VCaP (cell line): ENCODE measurements at regions not wholly inside any gene's neighbourhood (a gene's known extent, or its start where the extent isn't known, plus 50 kb on each side); places are given as distances from the start of the nearest gene placed in this dataset.

Experiments
- H3K27ac ChIP-seq: fragments of 450-650 bp; 2 replicates; pipeline ENCODE4 v1.5.1; 2017
- TF ChIP-seq, protein P1 (sequence below): fragments of 450-650 bp; conservative IDR thresholded peaks from 2 replicates; pipeline ENCODE4 v1.5.1; 2017; ENCODE audit warnings: mild to moderate bottlenecking, moderate library complexity

DNA sequence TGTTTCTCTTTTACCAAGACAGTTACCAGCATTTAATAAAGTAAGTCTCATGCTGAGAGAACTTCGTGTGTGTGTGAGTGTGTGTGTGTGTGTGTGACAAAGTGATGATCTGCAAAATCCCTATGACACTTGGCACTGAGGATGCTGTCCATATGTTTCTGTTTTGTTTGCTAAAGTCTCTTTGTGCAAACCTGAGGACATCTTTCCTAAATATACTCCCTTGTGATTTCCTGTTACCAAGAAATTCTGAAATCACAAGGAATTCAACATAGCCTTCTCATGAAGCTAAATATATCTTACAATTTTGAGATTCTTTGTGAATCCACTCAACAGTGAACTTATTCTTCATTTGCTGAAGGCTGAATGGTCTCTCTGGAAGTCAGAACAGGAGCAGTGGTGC, 1359.7 kb upstream of the NRXN1 start:
- TF ChIP-seq, protein P1, sequence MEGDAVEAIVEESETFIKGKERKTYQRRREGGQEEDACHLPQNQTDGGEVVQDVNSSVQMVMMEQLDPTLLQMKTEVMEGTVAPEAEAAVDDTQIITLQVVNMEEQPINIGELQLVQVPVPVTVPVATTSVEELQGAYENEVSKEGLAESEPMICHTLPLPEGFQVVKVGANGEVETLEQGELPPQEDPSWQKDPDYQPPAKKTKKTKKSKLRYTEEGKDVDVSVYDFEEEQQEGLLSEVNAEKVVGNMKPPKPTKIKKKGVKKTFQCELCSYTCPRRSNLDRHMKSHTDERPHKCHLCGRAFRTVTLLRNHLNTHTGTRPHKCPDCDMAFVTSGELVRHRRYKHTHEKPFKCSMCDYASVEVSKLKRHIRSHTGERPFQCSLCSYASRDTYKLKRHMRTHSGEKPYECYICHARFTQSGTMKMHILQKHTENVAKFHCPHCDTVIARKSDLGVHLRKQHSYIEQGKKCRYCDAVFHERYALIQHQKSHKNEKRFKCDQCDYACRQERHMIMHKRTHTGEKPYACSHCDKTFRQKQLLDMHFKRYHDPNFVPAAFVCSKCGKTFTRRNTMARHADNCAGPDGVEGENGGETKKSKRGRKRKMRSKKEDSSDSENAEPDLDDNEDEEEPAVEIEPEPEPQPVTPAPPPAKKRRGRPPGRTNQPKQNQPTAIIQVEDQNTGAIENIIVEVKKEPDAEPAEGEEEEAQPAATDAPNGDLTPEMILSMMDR: no peak
- no peak overlapping the region for H3K27ac ChIP-seq

DNA sequence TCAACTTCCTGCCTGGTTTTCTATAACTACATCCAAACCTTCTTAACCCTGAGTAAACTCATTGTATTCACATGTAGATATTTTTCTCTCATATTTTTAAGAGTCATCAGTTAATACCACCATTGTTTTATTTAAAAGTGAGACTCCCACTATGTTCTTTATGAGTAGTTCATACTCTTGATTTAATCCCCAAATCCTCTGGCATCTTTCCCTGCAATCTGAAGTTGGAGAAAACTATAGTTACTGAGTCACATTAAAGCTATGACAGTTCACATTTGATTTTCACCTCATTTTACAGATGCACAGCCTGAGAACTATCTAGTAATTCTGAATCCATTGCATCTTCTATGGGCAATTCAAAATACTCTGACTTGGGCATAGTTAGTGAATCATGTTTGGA, 1358.7 kb upstream of the NRXN1 start:
- H3K27ac ChIP-seq: no peak overlapping the region
- TF ChIP-seq, protein P1: no peak

DNA sequence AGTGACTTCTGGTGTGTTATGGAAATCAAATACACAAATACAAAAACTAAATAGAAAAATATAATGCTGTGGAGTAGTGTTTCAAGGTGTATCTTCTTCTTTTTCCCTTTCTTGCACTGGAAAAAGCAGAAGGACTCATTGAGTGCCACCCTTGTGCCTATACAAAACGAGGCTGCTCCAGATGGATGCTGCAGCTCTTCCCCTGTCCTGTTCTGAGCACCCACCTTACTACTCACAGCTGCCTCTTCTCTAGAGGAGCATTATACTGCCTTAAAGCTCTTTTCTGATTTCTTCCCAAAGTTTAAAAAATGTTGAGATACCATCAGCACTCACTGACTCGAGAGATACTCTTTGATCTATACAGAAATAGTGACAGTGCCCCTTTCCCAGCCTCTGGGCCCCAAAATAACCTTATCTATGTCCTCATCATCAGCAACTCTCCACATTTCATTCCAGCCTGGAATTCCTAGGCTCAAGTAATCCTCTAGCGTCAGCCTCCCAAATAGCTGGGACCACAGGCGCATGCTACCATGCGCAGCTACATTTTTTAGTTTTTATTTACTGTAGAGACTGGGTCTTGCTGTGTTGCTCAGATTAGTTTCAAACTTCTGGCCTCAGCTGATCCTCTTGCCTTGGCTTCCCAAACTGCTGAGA, 1356.1 kb upstream of the NRXN1 start:
- TF ChIP-seq, protein P1: no peak
- no peak overlapping the region for H3K27ac ChIP-seq

DNA sequence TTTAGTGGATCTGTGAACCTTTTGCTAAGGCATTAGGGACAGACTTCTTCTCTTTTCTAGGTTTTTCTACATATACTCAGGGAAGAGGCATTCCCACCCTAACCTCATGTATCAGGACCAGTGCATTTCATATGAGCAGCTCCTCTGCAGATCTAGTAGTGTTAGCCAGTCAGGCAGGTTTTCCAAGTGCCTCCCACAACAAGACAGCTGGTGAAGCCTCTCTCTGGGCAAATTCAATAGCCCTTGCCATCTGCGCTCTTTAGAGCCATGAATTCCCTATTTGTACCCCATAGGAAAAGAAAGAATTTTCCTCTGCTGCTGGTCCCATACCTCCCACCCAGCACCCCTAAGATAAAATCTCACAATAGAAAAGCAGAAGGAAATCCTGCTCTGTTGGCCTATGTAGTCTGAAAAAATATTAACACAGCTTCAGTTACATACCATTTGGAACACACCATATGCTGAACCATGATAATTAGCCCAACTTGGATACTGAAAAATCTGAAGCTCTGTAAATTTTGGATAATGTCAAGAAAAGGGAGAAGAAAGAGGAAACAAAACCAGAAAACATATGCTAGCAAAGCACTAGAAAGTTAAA, 1354.6 kb upstream of the NRXN1 start:
- TF ChIP-seq, protein P1: no peak
- H3K27ac ChIP-seq: no peak overlapping the region

DNA sequence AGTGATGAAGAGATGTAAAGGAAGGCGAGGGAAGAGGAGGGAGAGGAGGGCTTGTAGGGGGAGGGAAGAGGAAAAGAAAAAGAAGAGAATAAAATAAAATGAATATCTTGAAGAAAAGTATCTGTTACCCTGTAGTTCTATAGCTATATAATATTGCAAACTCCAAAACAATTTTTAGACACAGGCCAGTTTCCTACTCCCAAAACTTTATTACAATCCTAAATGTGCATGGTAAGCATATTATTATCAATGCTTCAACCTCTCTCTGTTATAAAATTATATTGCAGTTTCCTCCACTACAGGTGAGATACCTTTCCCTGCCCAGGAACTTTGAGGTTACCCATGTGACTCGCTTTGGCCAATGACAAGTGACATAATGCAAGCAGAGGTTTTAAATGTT, 1351.6 kb upstream of the NRXN1 start:
- H3K27ac ChIP-seq: no peak overlapping the region
- TF ChIP-seq, protein P1: no peak

DNA sequence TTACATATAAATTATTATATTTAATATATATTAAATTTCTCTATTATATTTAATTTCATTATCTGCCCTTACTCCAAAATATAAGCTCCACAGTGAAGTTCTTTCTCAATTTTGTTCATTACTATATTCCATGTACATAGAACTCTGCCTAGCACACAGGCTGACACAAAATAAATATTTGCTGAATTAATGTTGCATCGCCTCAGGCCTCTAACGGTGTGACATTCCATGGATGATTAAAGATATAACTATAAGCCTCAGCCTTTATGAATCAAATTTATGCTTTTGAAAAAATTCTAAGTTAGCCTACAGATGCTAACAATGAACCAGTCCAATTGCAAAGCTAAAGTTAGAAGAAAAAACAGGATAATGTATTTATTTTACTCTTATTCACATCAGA, 1337.2 kb upstream of the NRXN1 start:
- TF ChIP-seq, protein P1: no peak
- no peak overlapping the region for H3K27ac ChIP-seq

DNA sequence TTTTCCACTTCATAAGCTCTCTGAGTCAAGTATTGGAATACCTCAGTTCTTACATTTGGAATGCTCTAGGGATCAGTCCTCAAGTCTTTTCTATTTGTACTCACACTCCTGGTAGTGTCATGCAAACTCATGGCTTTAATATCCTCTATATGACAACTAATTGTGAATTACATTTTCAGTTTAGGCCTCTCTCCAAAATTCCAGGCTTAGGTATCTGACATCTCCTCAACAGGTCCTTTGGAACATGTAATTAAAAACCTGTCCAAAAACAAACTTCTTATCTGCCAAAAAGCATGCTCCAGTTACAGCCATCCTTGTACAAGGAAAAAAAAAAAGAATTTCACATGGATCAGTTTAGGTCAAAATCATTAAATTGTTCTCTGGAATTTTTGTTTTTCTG, 1336.2 kb upstream of the NRXN1 start:
- TF ChIP-seq, protein P1: no peak
- no peak overlapping the region for H3K27ac ChIP-seq
